Adrenal gland (tissue), 9 donors: ENCODE measurements at regions not wholly inside any gene's neighbourhood (a gene's known extent, or its start where the extent isn't known, plus 50 kb on each side); places are given as distances from the start of the nearest gene placed in this dataset.

ENCODE experiments used
- DNase-seq, 7 donors: peaks; one replicate each; pipeline ENCODE4 v3.0.0-alpha.2; 2019 to 2020
- H3K27ac ChIP-seq, 5 donors: fragments of 200-600 bp; sonication (generic) in 4 of 5; 1 replicate in 3 of 5; 2 replicates in 2 of 5; pipeline versions ENCODE4 v1.5.1 to v1.8.0; 2016 to 2020; ENCODE audit warnings: mild to moderate bottlenecking in 1 of 5
- H3K27me3 ChIP-seq: fragments of 200-600 bp; 2 replicates; pipeline ENCODE4 v1.8.0; 2021
- H3K36me3 ChIP-seq, 2 donors: fragments of 200-600 bp; replicated peaks in 1 of 2; 1 replicate in 1 of 2; 2 replicates in 1 of 2; pipeline versions ENCODE4 v1.5.1 to v1.8.0; 2018 to 2022
- H3K4me1 ChIP-seq, 2 donors: fragments of 200-600 bp; replicated peaks in 1 of 2; 1 replicate in 1 of 2; 2 replicates in 1 of 2; pipeline versions ENCODE4 v1.5.1 to v1.8.0; 2018 to 2021
- H3K4me3 ChIP-seq, 4 donors: fragments of 200-600 bp; sonication (generic) in 3 of 4; one replicate each; pipeline ENCODE4 v1.5.1; 2016 to 2018
- H3K9me3 ChIP-seq, 3 donors: fragments of 200-600 bp; sonication (generic) in 1 of 3; replicated peaks in 1 of 3; 1 replicate in 2 of 3; 2 replicates in 1 of 3; pipeline versions ENCODE4 v1.5.1 to v1.8.0; 2016 to 2021
- CTCF ChIP-seq, 6 experiments: fragments of 450-650 bp in 4 of 6; fragments of 200-600 bp in 2 of 6; sonication (generic) in 1 of 6; IDR thresholded peaks; 1 replicate in 5 of 6; 2 replicates in 1 of 6; pipeline versions ENCODE4 v1.5.1 to v1.8.0; 2016 to 2021; ENCODE audit warnings: antibody characterized with exemption in 6 of 6, mild to moderate bottlenecking in 2 of 6, moderate library complexity in 1 of 6
- POLR2A ChIP-seq, 2 donors: fragments of 450-650 bp; IDR thresholded peaks; one replicate each; pipeline ENCODE4 v1.6.1; 2017; ENCODE audit warnings: antibody characterized with exemption in 2 of 2, mild to moderate bottlenecking in 2 of 2, moderate library complexity in 1 of 2
- WGBS, 4 donors: extraction: QIAGEN DNeasy Blood & Tissue Kit in 2 of 4; methylation state at CpG; one replicate each; pipeline versions ENCODE4 v1.1.5 to v1.1.7; 2013 to 2017; 5-methylcytosine and 5-hydroxymethylcytosine counted together
- intact Hi-C, 2 donors: fragments of 100-400 bp; cut with DNase I; formaldehyde crosslinking; loops; one replicate each; pipeline versions ENCODE4 v1.14.1 to v1.15.0; 2022 to 2023
- donor health status: healthy with polysubstance abuse.
- donor health status: Bipolar disorder and iron deficiency.
- donor health status: DM: yes; HTN: yes; CAD: no.
- donor health status: DM: no; HTN: no; CAD: no.
- donor health status: DM: no; HTN: no; CAD: no.

- Histone ChIP-seq H3K36me3 (no peaks in the 10 kb centered on the region), H3K4me1 (no peaks in the 10 kb centered on the region), H3K27ac (no peak overlapping the region), H3K27me3 (no peaks in the 10 kb centered on the region), H3K4me3 (no peak overlapping the region), H3K9me3 (no peaks in the 10 kb centered on the region)
- no peak for TF ChIP-seq CTCF (IDR thresholded peaks at IDR 0.05)
- no peak for TF ChIP-seq POLR2A (IDR thresholded peaks at IDR 0.05)
- DNase-seq = no peak
- 53 to 57% (median 56%) methylated on average over 2 of the region's 2 CpGs for WGBS, 4 donors
- intact Hi-C loops = no loop called here
These were observed 455.6 kb upstream of the ANKRD30A start for GRCh38 chr10:36669615-36670352.

DNA sequence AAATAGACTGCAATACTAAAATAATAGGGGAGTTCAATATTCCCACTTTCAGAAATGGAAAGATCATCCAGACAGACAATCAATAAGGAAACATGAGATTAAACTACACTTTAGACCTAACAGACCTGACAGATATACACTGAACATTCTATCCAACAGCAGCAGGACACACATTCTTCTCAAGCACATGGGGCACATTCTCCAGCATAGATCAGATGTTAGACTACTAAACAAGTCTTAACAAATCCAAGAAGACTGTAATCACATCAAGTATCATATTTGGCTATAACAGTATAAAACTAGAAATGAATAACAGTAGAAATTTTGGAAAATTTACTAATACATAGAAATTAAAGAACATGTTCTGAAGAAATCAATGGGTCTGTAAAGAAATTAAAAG lies 458.9 kb upstream of the ANKRD30A start:
- Histone ChIP-seq H3K4me3 (no peak overlapping the region), H3K36me3 (no peaks in the 10 kb centered on the region), H3K27me3 (no peaks in the 10 kb centered on the region), H3K9me3 (no peaks in the 10 kb centered on the region), H3K27ac (no peak overlapping the region), H3K4me1 (no peaks in the 10 kb centered on the region)
- TF ChIP-seq CTCF (IDR thresholded peaks at IDR 0.05) (no peak), POLR2A (IDR thresholded peaks at IDR 0.05) (no peak)
- intact Hi-C loops = no loop called here
- no peak for DNase-seq

DNA sequence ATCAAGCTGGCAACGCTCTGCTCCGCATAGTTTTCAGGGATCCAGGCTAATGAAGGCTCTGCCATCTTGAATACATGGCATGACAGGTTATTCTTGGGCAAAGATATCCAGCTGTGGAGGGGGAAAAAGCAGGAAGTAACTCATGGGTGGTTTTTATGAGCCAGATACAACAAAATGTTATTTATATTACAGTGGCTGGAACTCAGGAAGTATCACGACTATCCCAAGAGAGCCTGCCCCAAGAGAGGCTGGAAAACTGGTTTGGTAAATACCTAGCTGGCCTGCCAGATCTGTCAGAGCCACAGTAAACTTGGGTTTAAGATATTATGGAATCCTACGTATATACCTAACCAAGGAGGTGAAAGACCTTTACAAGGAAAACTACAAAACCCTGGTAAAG lies 462.8 kb upstream of the ANKRD30A start:
- intact Hi-C loops = no loop called here
- no peak overlapping the region for H3K27ac ChIP-seq
- H3K9me3 ChIP-seq = no peaks in the 10 kb centered on the region
- H3K36me3 ChIP-seq = no peaks in the 10 kb centered on the region
- WGBS, 4 donors = 87 to 90% (median 88%) methylated on average over 4 of the region's 4 CpGs
- TF ChIP-seq POLR2A (IDR thresholded peaks at IDR 0.05) = no peak
- no peak for TF ChIP-seq CTCF (IDR thresholded peaks at IDR 0.05)
- H3K27me3 ChIP-seq = no peaks in the 10 kb centered on the region
- no peaks in the 10 kb centered on the region for H3K4me1 ChIP-seq
- H3K4me3 ChIP-seq = no peak overlapping the region
- no peak for DNase-seq

DNA sequence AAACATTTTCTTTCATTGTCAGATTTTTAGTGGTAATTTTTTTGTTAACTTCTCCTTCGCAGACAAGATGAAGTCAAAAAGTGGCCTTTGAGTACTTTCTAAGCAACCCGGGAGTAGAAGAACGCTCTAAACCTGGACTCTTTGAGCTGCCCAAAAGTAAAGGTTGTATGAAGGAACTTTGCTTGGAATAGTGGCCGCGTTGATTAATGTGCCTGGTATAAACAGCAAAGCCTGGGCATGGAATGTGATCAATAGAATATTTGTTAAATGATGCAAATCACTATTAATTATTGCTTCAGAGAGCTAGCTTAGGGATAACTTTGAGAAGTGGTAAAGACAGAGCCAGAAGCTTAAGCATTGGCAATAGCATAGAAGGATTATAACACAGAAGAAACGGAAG lies 475.1 kb upstream of the ANKRD30A start:
- H3K27me3 ChIP-seq = no peaks in the 10 kb centered on the region
- 85 to 91% (median 90%) methylated on average over 6 of the region's 6 CpGs for WGBS, 4 donors
- intact Hi-C loops = no loop called here
- H3K9me3 ChIP-seq = no peaks in the 10 kb centered on the region
- no peak overlapping the region for H3K27ac ChIP-seq
- DNase-seq = no peak
- H3K4me3 ChIP-seq = no peak overlapping the region
- TF ChIP-seq POLR2A (IDR thresholded peaks at IDR 0.05) (no peak), CTCF (IDR thresholded peaks at IDR 0.05) (no peak)
- no peaks in the 10 kb centered on the region for H3K36me3 ChIP-seq
- H3K4me1 ChIP-seq = no peaks in the 10 kb centered on the region
